ENCODE measurements at regions not wholly inside any gene's neighbourhood (a gene's known extent, or its start where the extent isn't known, plus 50 kb on each side); places are given as distances from the start of the nearest gene placed in this dataset.

DNA sequence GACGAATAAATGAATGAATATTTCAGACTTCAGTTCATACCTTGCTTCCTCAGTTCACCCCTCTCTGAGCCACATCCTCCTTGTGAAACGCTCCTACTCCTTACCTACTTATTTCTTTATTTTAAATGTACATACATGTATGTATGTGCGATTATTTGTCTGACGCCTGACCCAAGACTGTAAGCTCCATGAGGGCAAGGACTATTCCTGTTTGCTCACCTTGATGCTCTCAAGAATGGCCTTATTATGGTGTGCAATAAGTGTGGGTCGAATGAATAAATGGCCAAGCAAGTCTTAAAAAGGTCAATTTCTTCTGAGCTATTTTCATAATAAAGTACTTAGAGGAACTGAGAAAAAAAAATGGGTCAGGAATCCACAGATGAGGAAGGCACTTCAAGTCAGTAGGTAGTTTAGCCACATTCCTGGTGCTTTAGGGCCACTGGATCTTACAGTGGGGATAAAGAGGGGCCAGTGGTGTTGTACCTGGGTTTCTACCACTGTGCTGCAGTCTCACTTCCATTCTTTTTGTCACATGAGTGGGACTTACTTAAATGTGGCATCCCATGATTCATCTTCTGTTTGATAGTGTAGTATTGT lies 74.7 kb downstream of the SDC1 start:
- no peaks in the 10 kb centered on the region for H3K9me3 ChIP-seq (ENCODE audit: control insufficient read depth, insufficient read depth, low read depth, low read length)
- CTCF ChIA-PET = interaction anchor here (0.6 to 1.0 kb wide), 2 partner anchors 8 to 361 kb away, joined by 3 to 7 read pairs; no protein-coding TSS in a partner anchor
- POLR2A ChIA-PET = no interaction called here
- H3K36me3 ChIP-seq (ENCODE audit: control insufficient read depth in 2 of 2, insufficient read depth in 1 of 2, low read length in 2 of 2) = no peaks in the 10 kb centered on the region
- no peak overlapping the region for H3K4me3 ChIP-seq (ENCODE audit: low read depth, low read length)
- no peak overlapping the region for H3K27ac ChIP-seq (ENCODE audit: extremely low read depth, low read depth, low read length)
- TF ChIP-seq TRIM28 (IDR thresholded peaks at IDR 0.05; ENCODE audit: borderline replicate concordance, low read length) (no peak), ZNF768 (tag by site-specific recombination; IDR thresholded peaks at IDR 0.05) (no peak), ZBTB21 (tag by site-specific recombination; IDR thresholded peaks at IDR 0.05) (no peak), ZNF174 (tag by site-specific recombination; IDR thresholded peaks at IDR 0.05) (no peak), ZBTB8A (tag by site-specific recombination; IDR thresholded peaks at IDR 0.05) (no peak), ZNF658 (tag by site-specific recombination; IDR thresholded peaks at IDR 0.05) (no peak)
- TF ChIP-seq, protein P1, sequence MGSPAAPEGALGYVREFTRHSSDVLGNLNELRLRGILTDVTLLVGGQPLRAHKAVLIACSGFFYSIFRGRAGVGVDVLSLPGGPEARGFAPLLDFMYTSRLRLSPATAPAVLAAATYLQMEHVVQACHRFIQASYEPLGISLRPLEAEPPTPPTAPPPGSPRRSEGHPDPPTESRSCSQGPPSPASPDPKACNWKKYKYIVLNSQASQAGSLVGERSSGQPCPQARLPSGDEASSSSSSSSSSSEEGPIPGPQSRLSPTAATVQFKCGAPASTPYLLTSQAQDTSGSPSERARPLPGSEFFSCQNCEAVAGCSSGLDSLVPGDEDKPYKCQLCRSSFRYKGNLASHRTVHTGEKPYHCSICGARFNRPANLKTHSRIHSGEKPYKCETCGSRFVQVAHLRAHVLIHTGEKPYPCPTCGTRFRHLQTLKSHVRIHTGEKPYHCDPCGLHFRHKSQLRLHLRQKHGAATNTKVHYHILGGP (tag by site-specific recombination; IDR thresholded peaks at IDR 0.05) = no peak
- TF ChIP-seq, protein P2, sequence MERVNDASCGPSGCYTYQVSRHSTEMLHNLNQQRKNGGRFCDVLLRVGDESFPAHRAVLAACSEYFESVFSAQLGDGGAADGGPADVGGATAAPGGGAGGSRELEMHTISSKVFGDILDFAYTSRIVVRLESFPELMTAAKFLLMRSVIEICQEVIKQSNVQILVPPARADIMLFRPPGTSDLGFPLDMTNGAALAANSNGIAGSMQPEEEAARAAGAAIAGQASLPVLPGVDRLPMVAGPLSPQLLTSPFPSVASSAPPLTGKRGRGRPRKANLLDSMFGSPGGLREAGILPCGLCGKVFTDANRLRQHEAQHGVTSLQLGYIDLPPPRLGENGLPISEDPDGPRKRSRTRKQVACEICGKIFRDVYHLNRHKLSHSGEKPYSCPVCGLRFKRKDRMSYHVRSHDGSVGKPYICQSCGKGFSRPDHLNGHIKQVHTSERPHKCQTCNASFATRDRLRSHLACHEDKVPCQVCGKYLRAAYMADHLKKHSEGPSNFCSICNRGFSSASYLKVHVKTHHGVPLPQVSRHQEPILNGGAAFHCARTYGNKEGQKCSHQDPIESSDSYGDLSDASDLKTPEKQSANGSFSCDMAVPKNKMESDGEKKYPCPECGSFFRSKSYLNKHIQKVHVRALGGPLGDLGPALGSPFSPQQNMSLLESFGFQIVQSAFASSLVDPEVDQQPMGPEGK (tag by site-specific recombination; IDR thresholded peaks at IDR 0.05) = no peak
- TF ChIP-seq, protein P3, sequence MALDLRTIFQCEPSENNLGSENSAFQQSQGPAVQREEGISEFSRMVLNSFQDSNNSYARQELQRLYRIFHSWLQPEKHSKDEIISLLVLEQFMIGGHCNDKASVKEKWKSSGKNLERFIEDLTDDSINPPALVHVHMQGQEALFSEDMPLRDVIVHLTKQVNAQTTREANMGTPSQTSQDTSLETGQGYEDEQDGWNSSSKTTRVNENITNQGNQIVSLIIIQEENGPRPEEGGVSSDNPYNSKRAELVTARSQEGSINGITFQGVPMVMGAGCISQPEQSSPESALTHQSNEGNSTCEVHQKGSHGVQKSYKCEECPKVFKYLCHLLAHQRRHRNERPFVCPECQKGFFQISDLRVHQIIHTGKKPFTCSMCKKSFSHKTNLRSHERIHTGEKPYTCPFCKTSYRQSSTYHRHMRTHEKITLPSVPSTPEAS (tag by site-specific recombination; IDR thresholded peaks at IDR 0.05) = no peak
- TF ChIP-seq, protein P4, sequence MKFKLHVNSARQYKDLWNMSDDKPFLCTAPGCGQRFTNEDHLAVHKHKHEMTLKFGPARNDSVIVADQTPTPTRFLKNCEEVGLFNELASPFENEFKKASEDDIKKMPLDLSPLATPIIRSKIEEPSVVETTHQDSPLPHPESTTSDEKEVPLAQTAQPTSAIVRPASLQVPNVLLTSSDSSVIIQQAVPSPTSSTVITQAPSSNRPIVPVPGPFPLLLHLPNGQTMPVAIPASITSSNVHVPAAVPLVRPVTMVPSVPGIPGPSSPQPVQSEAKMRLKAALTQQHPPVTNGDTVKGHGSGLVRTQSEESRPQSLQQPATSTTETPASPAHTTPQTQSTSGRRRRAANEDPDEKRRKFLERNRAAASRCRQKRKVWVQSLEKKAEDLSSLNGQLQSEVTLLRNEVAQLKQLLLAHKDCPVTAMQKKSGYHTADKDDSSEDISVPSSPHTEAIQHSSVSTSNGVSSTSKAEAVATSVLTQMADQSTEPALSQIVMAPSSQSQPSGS (tag by site-specific recombination; IDR thresholded peaks at IDR 0.05; ENCODE audit: low read depth) = no peak
- TF ChIP-seq, protein P5, sequence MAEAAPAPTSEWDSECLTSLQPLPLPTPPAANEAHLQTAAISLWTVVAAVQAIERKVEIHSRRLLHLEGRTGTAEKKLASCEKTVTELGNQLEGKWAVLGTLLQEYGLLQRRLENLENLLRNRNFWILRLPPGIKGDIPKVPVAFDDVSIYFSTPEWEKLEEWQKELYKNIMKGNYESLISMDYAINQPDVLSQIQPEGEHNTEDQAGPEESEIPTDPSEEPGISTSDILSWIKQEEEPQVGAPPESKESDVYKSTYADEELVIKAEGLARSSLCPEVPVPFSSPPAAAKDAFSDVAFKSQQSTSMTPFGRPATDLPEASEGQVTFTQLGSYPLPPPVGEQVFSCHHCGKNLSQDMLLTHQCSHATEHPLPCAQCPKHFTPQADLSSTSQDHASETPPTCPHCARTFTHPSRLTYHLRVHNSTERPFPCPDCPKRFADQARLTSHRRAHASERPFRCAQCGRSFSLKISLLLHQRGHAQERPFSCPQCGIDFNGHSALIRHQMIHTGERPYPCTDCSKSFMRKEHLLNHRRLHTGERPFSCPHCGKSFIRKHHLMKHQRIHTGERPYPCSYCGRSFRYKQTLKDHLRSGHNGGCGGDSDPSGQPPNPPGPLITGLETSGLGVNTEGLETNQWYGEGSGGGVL (tag by site-specific recombination; IDR thresholded peaks at IDR 0.05) = no peak
- H3K4me1 ChIP-seq (ENCODE audit: control insufficient read depth, insufficient read depth, low read length) = no peaks in the 10 kb centered on the region; the same call in 1 of the 2 replicates

DNA sequence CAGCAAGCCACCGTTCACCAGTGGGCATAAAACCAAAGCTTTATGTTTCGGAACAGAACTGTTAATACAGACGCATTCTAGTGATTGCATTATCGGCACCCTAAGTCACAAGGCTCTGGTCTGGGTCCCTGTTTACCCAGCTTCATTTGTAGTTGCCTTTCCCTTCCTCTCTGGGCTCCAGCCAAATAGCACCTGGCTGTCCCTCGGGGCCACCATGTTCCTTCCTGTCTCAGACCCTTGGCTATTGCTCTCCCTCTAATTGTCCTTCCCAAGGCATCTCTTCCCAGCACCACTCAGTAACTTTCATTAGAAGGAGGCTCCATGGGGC lies 75.3 kb downstream of the SDC1 start:
- Histone ChIP-seq H3K36me3 (ENCODE audit: control insufficient read depth in 2 of 2, insufficient read depth in 1 of 2, low read length in 2 of 2) (no peaks in the 10 kb centered on the region), H3K4me1 (ENCODE audit: control insufficient read depth, insufficient read depth, low read length) (no peaks in the 10 kb centered on the region; the same call in 1 of the 2 replicates), H3K9me3 (ENCODE audit: control insufficient read depth, insufficient read depth, low read depth, low read length) (no peaks in the 10 kb centered on the region), H3K27ac (ENCODE audit: extremely low read depth, low read depth, low read length) (no peak overlapping the region), H3K4me3 (ENCODE audit: low read depth, low read length) (no peak overlapping the region)
- CTCF ChIA-PET = interaction anchor here (1.0 kb wide), 1 partner anchor 9 kb away, joined by 3 read pairs; no protein-coding TSS in a partner anchor
- POLR2A ChIA-PET = no interaction called here
- TF ChIP-seq ZNF174 (tag by site-specific recombination; IDR thresholded peaks at IDR 0.05) (no peak), KLF8 (tag by site-specific recombination; IDR thresholded peaks at IDR 0.05) (no peak)

All from HEK293 (cell line).